Tibial nerve (tissue), 4 donors: ENCODE measurements at regions not wholly inside any gene's neighbourhood (a gene's known extent, or its start where the extent isn't known, plus 50 kb on each side); places are given as distances from the start of the nearest gene placed in this dataset. TPM values are rescaled to one million over a fixed set of nuclear protein-coding genes. Genes with fewer than 3 reads are reported as not detected.

Source experiments
- DNase-seq, 2 donors: peaks; one replicate each; pipeline ENCODE4 v3.0.0-alpha.2; 2019; ENCODE audit warnings: low spot score in 2 of 2
- H3K27ac ChIP-seq, 4 donors: fragments of 200-600 bp; sonication (generic) in 3 of 4; one replicate each; pipeline ENCODE4 v1.5.1; 2017 to 2019; ENCODE audit warnings: mild to moderate bottlenecking in 1 of 4
- H3K27me3 ChIP-seq, 2 donors: fragments of 200-600 bp; sonication (generic) in 1 of 2; one replicate each; pipeline versions ENCODE4 v1.5.1 to v1.6.0; 2017 to 2019
- H3K36me3 ChIP-seq, 3 donors: fragments of 200-600 bp; sonication (generic); one replicate each; pipeline ENCODE4 v1.5.1; 2018 to 2019
- H3K4me1 ChIP-seq, 4 donors: fragments of 200-600 bp; sonication (generic) in 3 of 4; one replicate each; pipeline ENCODE4 v1.5.1; 2017 to 2019
- H3K4me3 ChIP-seq, 4 donors: fragments of 200-600 bp; sonication (generic) in 3 of 4; one replicate each; pipeline ENCODE4 v1.5.1; 2017 to 2019; ENCODE audit warnings: mild to moderate bottlenecking in 1 of 4, moderate library complexity in 1 of 4
- H3K9me3 ChIP-seq, 4 donors: fragments of 200-600 bp; sonication (generic) in 3 of 4; one replicate each; pipeline ENCODE4 v1.5.1; 2017 to 2019
- CTCF ChIP-seq, 5 experiments: fragments of 200-600 bp in 3 of 5; fragments of 450-650 bp in 2 of 5; sonication (generic) in 3 of 5; IDR thresholded peaks; one replicate each; pipeline ENCODE4 v1.5.1; 2016 to 2019; ENCODE audit warnings: antibody characterized with exemption in 5 of 5, mild to moderate bottlenecking in 3 of 5, moderate library complexity in 2 of 5
- EP300 ChIP-seq, 2 donors: sonication (generic); formaldehyde crosslinking; IDR thresholded peaks; one replicate each; pipeline ENCODE4 v1.6.1; 2017; ENCODE audit warnings: antibody characterized with exemption in 2 of 2, mild to moderate bottlenecking in 1 of 2
- POLR2A ChIP-seq, 2 donors: fragments of 450-650 bp; IDR thresholded peaks; one replicate each; pipeline ENCODE4 v1.6.1; 2017; ENCODE audit warnings: antibody characterized with exemption in 2 of 2, mild to moderate bottlenecking in 2 of 2, moderate library complexity in 2 of 2
- WGBS, 2 donors: methylation state at CpG; one replicate each; pipeline ENCODE4 v1.1.5; 2018; 5-methylcytosine and 5-hydroxymethylcytosine counted together
- small RNA-seq: library from RNA; depleted of rRNA; stranded (forward); fragments of <200 nt; gene quantifications from one replicate; pipeline ENCODE3, GENCODE V24; 2016

- no peaks in the 10 kb centered on the region for H3K27me3 ChIP-seq
- no peak for DNase-seq
- H3K36me3 ChIP-seq: no peaks in the 10 kb centered on the region
- TF ChIP-seq POLR2A (IDR thresholded peaks at IDR 0.05): no peak
- TF ChIP-seq EP300 (IDR thresholded peaks at IDR 0.05): no peak
- TF ChIP-seq CTCF (IDR thresholded peaks at IDR 0.05): no peak
- no peak overlapping the region for H3K4me3 ChIP-seq
- H3K27ac ChIP-seq: no peak overlapping the region
- 90 to 94% methylated on average over 3 of the region's 3 CpGs for WGBS, 2 donors
- H3K4me1 ChIP-seq: no peaks in the 10 kb centered on the region
- H3K9me3 ChIP-seq: peaks cover 0 to 4% (median 0%) of the 10 kb centered on the region in 4 donors
Observed at GRCh38 chr4:18081708-18082107, 60.2 kb upstream of the LCORL start.

GRCh38 chr4:18077808-18078207 lies 56.3 kb upstream of the LCORL start:
- no peak for TF ChIP-seq EP300 (IDR thresholded peaks at IDR 0.05)
- no peak for TF ChIP-seq POLR2A (IDR thresholded peaks at IDR 0.05)
- TF ChIP-seq CTCF (IDR thresholded peaks at IDR 0.05): no peak
- Histone ChIP-seq H3K27me3 (no peaks in the 10 kb centered on the region), H3K27ac (no peak overlapping the region), H3K4me1 (no peaks in the 10 kb centered on the region), H3K36me3 (no peaks in the 10 kb centered on the region), H3K4me3 (no peak overlapping the region), H3K9me3 (no peaks in the 10 kb centered on the region)
- WGBS, 2 donors: 69 to 77% methylated on average over 5 of the region's 5 CpGs
- no peak for DNase-seq

- H3K27me3 ChIP-seq: no peaks in the 10 kb centered on the region
- H3K36me3 ChIP-seq: no peaks in the 10 kb centered on the region
- 67 to 68% methylated on average over 8 of the region's 8 CpGs for WGBS, 2 donors
- DNase-seq: peak in 1 of 2 donors; percentile 9
- TF ChIP-seq CTCF (IDR thresholded peaks at IDR 0.05) (peak in 3 of 5 experiments; percentile 5 to 18 (median 13)), POLR2A (IDR thresholded peaks at IDR 0.05) (no peak)
- H3K4me3 ChIP-seq: no peak overlapping the region
- no peak overlapping the region for H3K27ac ChIP-seq
- no peaks in the 10 kb centered on the region for H3K4me1 ChIP-seq
- H3K9me3 ChIP-seq: no peaks in the 10 kb centered on the region
Observed at GRCh38 chr4:18075823-18076433, 54.4 kb upstream of the LCORL start.

GRCh38 chr4:18071894-18072293 lies 50.3 kb upstream of the LCORL start:
- Histone ChIP-seq H3K9me3 (no peaks in the 10 kb centered on the region), H3K4me1 (no peaks in the 10 kb centered on the region), H3K27me3 (no peaks in the 10 kb centered on the region), H3K36me3 (no peaks in the 10 kb centered on the region), H3K27ac (no peak overlapping the region), H3K4me3 (no peak overlapping the region)
- TF ChIP-seq EP300 (IDR thresholded peaks at IDR 0.05) (no peak), CTCF (IDR thresholded peaks at IDR 0.05) (no peak), POLR2A (IDR thresholded peaks at IDR 0.05) (no peak)
- DNase-seq: no peak

Small RNA genes lying in the stretch of these regions (small RNA-seq; reads per million reads assigned to genes)
- gene RNA5SP157: not detected
